ENCODE measurements at regions not wholly inside any gene's neighbourhood (a gene's known extent, or its start where the extent isn't known, plus 50 kb on each side); places are given as distances from the start of the nearest gene placed in this dataset.

- TF ChIP-seq CTCF (IDR thresholded peaks at IDR 0.05): no peak
- TF ChIP-seq POLR2A (IDR thresholded peaks at IDR 0.05): no peak
Observed at GRCh38 chr4:62656006-62656405, 1455.9 kb downstream of the ADGRL3 start.

Measured in Peyer's patch (tissue), 4 donors.